Endothelial cell of umbilical vein (primary cell): ENCODE measurements at regions not wholly inside any gene's neighbourhood (a gene's known extent, or its start where the extent isn't known, plus 50 kb on each side); places are given as distances from the start of the nearest gene placed in this dataset.

ENCODE experiments used
- BruUV-seq: library from RNA; stranded (reverse); fragments of 400-500 nt; replicated peaks from 2 replicates; lab custom pipeline; 2021; lab: Mats Ljungman, UMichigan
- CTCF ChIA-PET: fragments of 300-600, 350-600 bp; sonication (Branson Sonifier 250); formaldehyde crosslinking; loops from one replicate; lab custom pipeline; 2021; ENCODE audit warnings: antibody characterized with exemption, inconsistent platforms; lab: Charles Lee
- POLR2A ChIA-PET: fragments of 300-600, 350-600 bp; sonication (Branson Sonifier 250); formaldehyde crosslinking; loops from one replicate; lab custom pipeline; 2021; ENCODE audit warnings: antibody characterized with exemption, inconsistent platforms; lab: Charles Lee
- DNase-seq: peaks from one replicate; pipeline ENCODE4 v3.0.0-alpha.2; 2011; ENCODE audit warnings: low read depth, low spot score
- FAIRE-seq: peaks from 2 replicates; lab custom pipeline; 2011; peaks lifted over from hg19 to GRCh38; lab: Jason Lieb, UNC
- H2AFZ ChIP-seq: 2 replicates; pipeline ENCODE4 v1.6.0; 2012; ENCODE audit warnings: low read depth, low read length, control low read depth, inconsistent platforms
- H3K27ac ChIP-seq: 2 replicates; pipeline ENCODE4 v1.5.1; 2011; ENCODE audit warnings: low read depth, mild to moderate bottlenecking, control low read depth, low read length, moderate library complexity; ENCODE audit not compliant: insufficient read depth
- H3K27me3 ChIP-seq, 2 experiments: 2 replicates each; pipeline versions ENCODE4 v1.6.0 to v1.6.1; 2011; ENCODE audit warnings: low read length in 2 of 2, mixed read lengths in 1 of 2; ENCODE audit not compliant: control insufficient read depth in 2 of 2, insufficient read depth in 2 of 2
- H3K36me3 ChIP-seq, 2 experiments: 2 replicates in 1 of 2; 3 replicates in 1 of 2; pipeline ENCODE4 v1.5.1; 2011; ENCODE audit warnings: low read length in 2 of 2, mild to moderate bottlenecking in 1 of 2, moderate library complexity in 1 of 2; ENCODE audit not compliant: control insufficient read depth in 2 of 2, insufficient read depth in 2 of 2; ENCODE audit errors: extremely low read depth in 1 of 2
- H3K4me1 ChIP-seq: 3 replicates; pipeline ENCODE4 v1.5.1; 2011; ENCODE audit warnings: mild to moderate bottlenecking, low read length; ENCODE audit not compliant: control insufficient read depth, insufficient read depth; ENCODE audit errors: extremely low read depth
- H3K4me2 ChIP-seq: 2 replicates; pipeline ENCODE4 v1.6.1; 2011; ENCODE audit warnings: low read length, control low read depth, mixed read lengths; ENCODE audit not compliant: insufficient read depth
- H3K4me3 ChIP-seq, 3 experiments: fragments of 200-600 bp in 1 of 3; sonication (generic), shearing (Covaris generic) in 1 of 3; replicated peaks in 1 of 3; 2 replicates each; pipeline ENCODE4 v1.5.1; 2011 to 2016; ENCODE audit warnings: control low read depth in 3 of 3, low read length in 3 of 3, mild to moderate bottlenecking in 2 of 3, inconsistent platforms in 1 of 3, low read depth in 1 of 3, moderate library complexity in 1 of 3; ENCODE audit not compliant: insufficient read depth in 1 of 3
- H3K79me2 ChIP-seq: 2 replicates; pipeline ENCODE4 v1.6.0; 2012; ENCODE audit warnings: low read length, inconsistent platforms; ENCODE audit not compliant: control insufficient read depth, insufficient read depth
- H3K9ac ChIP-seq: replicated peaks from 2 replicates; pipeline ENCODE3; 2011; ENCODE audit warnings: low read length, control low read depth; ENCODE audit not compliant: insufficient read depth; ENCODE audit errors: extremely low read depth
- H3K9me1 ChIP-seq: replicated peaks from 3 replicates; pipeline ENCODE4 v1.6.0; 2011; ENCODE audit warnings: mild to moderate bottlenecking, low read length; ENCODE audit not compliant: control insufficient read depth, insufficient read depth; ENCODE audit errors: extremely low read depth
- H3K9me3 ChIP-seq: replicated peaks from 2 replicates; pipeline ENCODE4 v1.5.1; 2012; ENCODE audit warnings: low read length, inconsistent platforms; ENCODE audit not compliant: control insufficient read depth, insufficient read depth
- H4K20me1 ChIP-seq: replicated peaks from 2 replicates; pipeline ENCODE3; 2011; ENCODE audit warnings: mild to moderate bottlenecking, low read length; ENCODE audit not compliant: control insufficient read depth, insufficient read depth; ENCODE audit errors: extremely low read depth
- CTCF ChIP-seq, 2 donors: IDR thresholded peaks; 1 replicate in 1 of 2; 2 replicates in 1 of 2; pipeline ENCODE4 v1.5.1; 2011; ENCODE audit warnings: low read length in 2 of 2, mild to moderate bottlenecking in 2 of 2, moderate library complexity in 2 of 2, control low read depth in 1 of 2, inconsistent platforms in 1 of 2, low read depth in 1 of 2; ENCODE audit not compliant: insufficient read depth in 1 of 2; ENCODE audit errors: extremely low read depth in 1 of 2
- EZH2 ChIP-seq: IDR thresholded peaks from 2 replicates; pipeline ENCODE4 v1.6.1; 2012; ENCODE audit warnings: borderline replicate concordance, low read depth, mild to moderate bottlenecking, moderate library complexity, low read length, inconsistent platforms; ENCODE audit not compliant: severe bottlenecking
- FOS ChIP-seq: IDR thresholded peaks from 2 replicates; pipeline ENCODE4 v1.6.1; 2011; ENCODE audit warnings: mild to moderate bottlenecking, low read length, moderate library complexity, borderline replicate concordance; ENCODE audit not compliant: insufficient read depth
- GATA2 ChIP-seq: IDR thresholded peaks from 2 replicates; pipeline ENCODE4 v1.7.0; 2011; ENCODE audit warnings: low read depth, mild to moderate bottlenecking, moderate library complexity, mixed read lengths, low read length; ENCODE audit not compliant: insufficient read length, insufficient read depth
- JUN ChIP-seq: IDR thresholded peaks from 2 replicates; pipeline ENCODE4 v1.6.1; 2011; ENCODE audit warnings: borderline replicate concordance, low read depth; ENCODE audit not compliant: insufficient read length, insufficient read depth
- MAX ChIP-seq: IDR thresholded peaks from 2 replicates; pipeline ENCODE4 v1.6.1; 2011; ENCODE audit not compliant: insufficient read depth, insufficient read length
- MYC ChIP-seq: IDR thresholded peaks from one replicate; pipeline ENCODE4 v1.6.1; 2011; ENCODE audit warnings: mild to moderate bottlenecking, low read depth, low read length
- POLR2A ChIP-seq: IDR thresholded peaks from 2 replicates; pipeline ENCODE4 v1.6.1; 2012; ENCODE audit warnings: low read depth, mild to moderate bottlenecking, control low read depth, low read length
- POLR2AphosphoS5 ChIP-seq: IDR thresholded peaks from 2 replicates; pipeline ENCODE4 v1.6.1; 2012; ENCODE audit warnings: low read depth, mild to moderate bottlenecking, control low read depth, low read length, moderate library complexity; ENCODE audit not compliant: insufficient read depth
- dilution Hi-C: fragments of 300-500 bp; cut with MboI; formaldehyde crosslinking; loops from one replicate; pipeline ENCODE4 v1.15.0; 2019; ENCODE audit warnings: low sequenced_read_pairs; ENCODE audit not compliant: extremely low pct_ligation_motif_present
- intact Hi-C: fragments of 100-400 bp; cut with micrococcal nuclease; formaldehyde crosslinking; loops from one replicate; pipeline ENCODE4 v1.10.0; 2022

GRCh38 chr7:55277916-55278315 lies 87.2 kb upstream of the LANCL2 start:
- no TSS peak for BruUV-seq
- TF ChIP-seq MAX (no peak), EZH2 (no peak), MYC (no peak), POLR2AphosphoS5 (no peak), CTCF (IDR thresholded peaks at IDR 0.05; ENCODE audit: extremely low read depth in 1 of 2, insufficient read depth in 1 of 2, low read depth in 1 of 2, low read length in 2 of 2) (no peak), POLR2A (no peak), GATA2 (no peak), JUN (no peak), FOS (no peak)
- Histone ChIP-seq H4K20me1 (no peaks in the 10 kb centered on the region), H3K27me3 (peaks cover under 1 to 3% of the 10 kb centered on the region in 2 experiments), H3K9me3 (no peaks in the 10 kb centered on the region), H2AFZ (no peak overlapping the region), H3K79me2 (no peaks in the 10 kb centered on the region), H3K9ac (no peak overlapping the region), H3K36me3 (no peaks in the 10 kb centered on the region), H3K27ac (no peak overlapping the region), H3K4me3 (no peak overlapping the region), H3K4me1 (no peaks in the 10 kb centered on the region), H3K9me1 (no peaks in the 10 kb centered on the region), H3K4me2 (no peak overlapping the region)
- ChIA-PET CTCF (interaction anchor here (1.0 to 13.6 kb wide), 4 partner anchors 132 to 504 kb away, joined by 3 to 165 read pairs (median 5); no protein-coding TSS in a partner anchor), POLR2A (no interaction called here)
- no peak for DNase-seq
- intact Hi-C loops (no loop called here), dilution Hi-C loops (no loop called here)
- FAIRE-seq, result no peak
